Left hindlimb (tissue), 1 donor: ENCODE measurements at regions not wholly inside any gene's neighbourhood (a gene's known extent, or its start where the extent isn't known, plus 50 kb on each side); places are given as distances from the start of the nearest gene placed in this dataset.

Source experiments
- DNase-seq: peaks from one replicate; pipeline ENCODE4 v3.0.0-alpha.2; 2018

DNA sequence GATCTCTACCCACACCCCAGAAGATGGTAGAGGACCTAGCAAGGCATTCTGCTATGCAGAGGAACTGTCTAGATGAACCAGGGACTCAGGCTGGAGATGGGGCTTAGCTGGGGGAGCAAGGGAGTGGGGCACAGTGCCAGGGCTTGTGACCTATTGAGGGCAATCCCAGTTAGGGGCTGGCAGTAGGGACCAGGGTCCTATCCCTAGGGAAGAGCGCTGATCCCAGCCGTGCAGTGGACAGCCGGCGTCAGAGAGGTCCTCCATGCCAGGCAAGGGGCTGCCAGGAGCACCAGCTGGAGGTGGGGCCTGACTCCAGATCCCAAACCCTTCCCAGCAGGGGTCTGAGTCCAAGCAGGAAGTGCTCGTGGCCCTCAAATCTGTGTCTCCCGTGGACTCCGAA lies 52.7 kb upstream of the NEURL1B start:
- DNase-seq, result no peak

DNA sequence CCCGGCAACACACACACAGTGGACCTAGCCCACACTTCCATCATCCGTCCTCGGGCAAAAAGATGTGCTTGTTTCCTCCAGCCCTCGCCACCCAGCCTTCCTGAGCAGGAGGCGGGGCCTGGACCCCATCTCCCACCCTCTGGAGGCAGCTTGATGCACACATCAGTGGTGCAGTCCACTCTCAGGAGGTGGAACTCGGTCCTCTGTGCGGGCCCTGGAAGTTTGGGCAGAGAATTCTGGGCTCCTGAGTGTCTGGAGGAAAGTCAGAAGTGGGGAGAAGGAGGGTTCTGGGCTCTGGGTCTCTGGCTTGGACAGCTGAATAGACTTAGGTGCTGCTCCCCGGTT lies 54.0 kb upstream of the NEURL1B start:
- DNase-seq, result no peak

DNA sequence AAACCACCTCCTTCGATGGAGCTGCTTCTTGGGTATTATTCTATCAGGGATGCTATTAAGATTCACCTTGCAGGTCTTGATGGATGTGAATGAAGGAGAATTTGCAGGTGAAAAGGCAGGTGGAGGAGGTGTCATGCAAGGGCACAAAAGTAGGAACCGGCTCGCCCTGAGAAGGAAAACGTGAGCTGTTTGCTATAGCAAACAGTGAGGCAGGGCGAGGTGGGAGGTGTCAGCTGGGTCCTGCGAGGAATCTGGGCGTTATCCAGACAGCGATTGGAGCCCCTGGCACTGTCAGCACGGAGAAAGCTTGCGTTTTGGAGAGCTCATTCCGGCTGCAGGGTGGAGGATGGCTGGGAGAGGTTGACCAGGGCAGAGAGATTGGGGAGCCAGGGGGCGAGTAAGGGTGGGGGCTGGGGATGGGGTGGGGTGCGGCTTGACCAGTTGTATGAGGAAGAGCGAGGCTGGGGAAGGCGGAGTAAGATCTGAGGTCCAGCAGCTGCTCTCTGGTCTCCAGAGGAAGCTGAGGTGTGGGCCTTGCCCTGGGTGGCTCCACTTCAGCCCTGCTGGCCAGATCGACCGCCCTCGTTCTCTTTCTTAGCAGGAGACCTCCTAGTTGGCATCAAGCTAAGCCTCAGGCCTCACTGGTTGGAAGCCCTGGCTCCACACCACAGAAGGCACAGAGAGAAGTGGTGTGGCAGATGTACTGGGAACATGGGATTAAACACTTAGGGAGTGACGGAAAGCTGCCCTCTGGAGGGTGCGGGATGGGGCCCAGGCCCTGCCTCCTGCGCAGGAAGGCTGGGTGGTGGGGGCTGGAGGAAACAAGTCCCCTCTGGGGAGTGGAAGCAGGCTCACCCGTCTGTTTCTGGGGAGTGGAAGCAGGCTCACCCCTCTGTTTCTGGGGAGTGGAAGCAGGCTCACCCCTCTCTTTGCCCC lies 54.7 kb upstream of the NEURL1B start:
- DNase-seq, result no peak

DNA sequence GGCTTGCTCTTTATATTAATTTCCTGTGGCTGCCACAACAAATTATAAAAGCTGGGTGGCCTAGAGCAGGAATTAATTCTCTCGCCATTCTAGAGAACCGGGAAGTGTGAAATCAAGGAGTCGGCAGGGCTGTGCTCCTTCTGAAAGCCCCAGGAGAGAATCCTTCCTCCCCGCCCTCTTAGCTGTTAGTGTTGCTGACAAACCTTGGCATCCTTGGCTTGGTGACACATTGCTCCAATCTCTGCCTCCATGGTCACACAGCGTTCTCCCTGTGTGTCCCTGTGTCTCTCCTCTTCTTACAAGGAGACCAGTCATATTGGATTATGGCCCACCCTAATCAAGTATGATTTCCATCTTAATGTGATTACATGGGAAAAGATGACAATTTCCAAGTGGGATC lies 55.9 kb upstream of the NEURL1B start:
- no peak for DNase-seq

DNA sequence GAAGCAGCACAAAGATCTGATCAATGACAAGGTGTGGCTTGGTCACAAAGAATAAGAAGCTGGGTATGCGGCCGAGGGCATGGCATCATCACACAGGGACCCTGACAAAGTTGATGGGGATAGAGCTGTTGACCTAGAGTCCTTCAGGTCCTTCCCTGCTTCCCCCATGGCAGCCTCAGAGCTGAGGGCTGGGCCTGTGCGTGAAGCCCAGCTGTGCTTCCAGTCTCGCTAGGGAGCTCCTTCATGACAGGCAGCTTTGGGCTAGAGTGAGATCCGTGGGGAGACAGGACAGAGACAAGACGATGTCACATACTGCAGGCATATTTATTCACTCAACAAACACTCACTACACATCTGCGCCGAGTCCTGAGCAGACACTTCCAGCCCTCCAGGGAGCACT lies 56.4 kb upstream of the NEURL1B start:
- no peak for DNase-seq

DNA sequence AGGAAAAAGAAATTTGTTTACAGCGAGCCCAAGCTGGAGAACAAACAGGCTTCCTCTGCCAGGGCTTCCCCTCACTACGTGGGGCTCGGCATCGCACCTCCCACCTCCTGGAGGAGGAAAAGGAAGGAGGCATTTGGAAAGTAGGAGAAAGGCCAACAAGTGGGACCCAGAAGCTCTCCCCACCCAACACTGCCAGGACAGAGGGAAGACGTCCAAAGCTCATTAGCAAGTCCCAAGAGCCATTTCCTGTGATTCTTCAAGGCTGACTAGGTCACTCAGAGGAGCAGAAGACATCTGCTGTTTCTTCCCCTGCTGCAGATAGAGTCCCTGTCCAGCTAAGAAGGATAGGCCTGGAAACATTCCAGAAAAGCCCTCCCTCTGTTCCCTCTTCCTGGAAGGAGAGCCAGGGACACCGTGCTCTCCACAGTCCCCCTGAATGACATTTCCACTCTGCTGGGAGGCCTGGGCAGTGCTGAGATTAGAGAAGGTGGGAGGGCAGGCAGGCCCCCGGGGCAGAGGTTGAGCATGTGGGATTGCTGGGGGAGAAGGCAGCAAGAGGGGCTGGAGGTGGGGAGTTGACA lies 57.0 kb upstream of the NEURL1B start:
- no peak for DNase-seq

DNA sequence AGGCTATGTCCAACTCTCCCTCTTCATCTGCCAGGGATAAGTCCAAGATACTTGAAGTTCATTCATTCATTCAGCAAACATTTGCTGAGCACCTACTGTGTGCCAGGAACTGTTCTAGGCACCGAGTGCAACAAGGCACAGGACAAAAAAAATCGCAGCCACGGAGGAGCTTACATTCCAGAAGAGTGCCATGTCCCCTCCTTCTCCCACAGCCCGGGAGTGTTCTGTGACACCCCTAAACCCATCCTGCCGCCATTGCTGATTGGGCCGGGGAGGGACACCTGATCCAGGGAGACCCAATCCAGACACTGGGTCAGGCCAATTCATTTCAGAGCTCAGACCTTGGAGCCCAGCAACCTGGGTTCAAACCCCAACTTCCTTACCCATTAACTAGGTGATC lies 58.1 kb upstream of the NEURL1B start:
- no peak for DNase-seq

DNA sequence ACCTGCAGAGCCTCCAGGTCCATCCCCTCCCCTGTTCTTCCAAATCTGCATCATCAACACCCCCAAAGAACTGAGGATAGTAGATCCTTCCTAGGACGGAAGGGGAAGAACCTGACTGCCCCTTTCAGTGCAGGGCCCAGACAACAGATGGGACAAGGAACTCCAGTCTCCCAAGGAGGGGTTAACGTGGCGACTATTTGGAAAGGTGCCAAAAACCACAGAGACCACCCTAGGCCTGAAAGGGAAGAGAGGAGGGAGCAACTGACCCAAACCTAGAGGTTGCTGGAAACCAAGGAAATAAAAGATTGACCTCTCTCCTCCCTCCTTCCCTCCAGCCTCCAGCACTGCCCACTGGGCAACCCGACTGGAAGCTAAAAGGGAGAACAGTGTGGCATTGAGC lies 59.7 kb upstream of the NEURL1B start:
- no peak for DNase-seq

DNA sequence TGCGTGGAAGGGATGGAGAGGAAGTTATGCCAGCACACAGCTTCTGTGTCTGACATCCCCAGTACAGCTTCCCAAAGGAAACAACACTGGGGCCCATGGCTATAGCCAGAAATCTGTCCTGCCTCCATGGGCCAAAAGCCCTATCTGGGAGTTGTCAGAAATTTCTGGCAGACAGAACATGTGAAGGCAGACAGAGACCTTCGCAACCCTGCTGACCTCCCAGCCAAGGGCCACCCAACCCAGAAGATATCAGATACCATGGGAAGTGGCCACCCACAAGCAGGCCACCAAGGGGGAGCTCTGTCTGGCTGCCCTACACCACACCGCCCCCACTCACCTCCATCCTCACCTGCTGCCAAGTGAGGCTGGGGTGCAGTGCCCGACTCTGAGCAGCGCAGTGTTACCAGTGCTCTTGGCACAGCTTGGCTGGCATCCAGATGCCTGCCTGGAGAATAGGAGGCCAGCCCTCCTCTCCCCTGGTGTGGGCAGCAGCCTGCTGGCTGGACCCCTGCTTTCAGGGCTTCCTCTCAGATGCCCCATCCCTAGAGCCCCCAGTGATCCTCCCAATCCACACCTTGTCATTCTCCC lies 61.6 kb upstream of the NEURL1B start:
- no peak for DNase-seq

DNA sequence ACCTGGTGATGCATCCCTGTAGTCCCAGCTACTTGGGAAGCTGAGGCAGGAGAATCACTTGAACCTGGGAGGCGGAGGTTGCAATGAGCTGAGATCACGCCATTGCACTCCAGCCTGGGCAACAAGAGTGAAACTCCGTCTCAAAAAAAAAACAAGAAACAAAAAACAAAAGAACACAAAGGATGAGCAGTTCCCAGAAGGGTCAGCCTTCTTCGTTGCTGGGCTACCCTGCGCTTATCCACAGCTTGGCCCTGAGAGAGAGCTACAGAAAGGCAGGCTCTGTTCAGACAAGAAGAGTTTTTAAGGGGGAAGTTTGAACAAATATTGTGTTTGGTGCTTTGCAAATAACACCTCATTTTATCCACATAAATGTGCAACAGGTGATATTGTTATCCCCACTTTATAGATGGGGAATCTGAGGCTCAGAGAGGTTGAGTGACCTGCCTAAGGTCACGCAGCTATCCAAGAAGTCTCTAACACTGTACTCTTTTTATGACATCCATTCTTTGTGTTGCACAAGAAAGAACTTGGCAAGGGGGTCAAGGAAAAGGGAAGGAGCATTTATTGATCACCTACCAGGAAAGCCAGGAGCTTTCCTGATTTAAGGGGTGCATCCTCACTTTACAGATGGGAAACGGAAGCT lies 63.7 kb upstream of the NEURL1B start:
- DNase-seq, result no peak

DNA sequence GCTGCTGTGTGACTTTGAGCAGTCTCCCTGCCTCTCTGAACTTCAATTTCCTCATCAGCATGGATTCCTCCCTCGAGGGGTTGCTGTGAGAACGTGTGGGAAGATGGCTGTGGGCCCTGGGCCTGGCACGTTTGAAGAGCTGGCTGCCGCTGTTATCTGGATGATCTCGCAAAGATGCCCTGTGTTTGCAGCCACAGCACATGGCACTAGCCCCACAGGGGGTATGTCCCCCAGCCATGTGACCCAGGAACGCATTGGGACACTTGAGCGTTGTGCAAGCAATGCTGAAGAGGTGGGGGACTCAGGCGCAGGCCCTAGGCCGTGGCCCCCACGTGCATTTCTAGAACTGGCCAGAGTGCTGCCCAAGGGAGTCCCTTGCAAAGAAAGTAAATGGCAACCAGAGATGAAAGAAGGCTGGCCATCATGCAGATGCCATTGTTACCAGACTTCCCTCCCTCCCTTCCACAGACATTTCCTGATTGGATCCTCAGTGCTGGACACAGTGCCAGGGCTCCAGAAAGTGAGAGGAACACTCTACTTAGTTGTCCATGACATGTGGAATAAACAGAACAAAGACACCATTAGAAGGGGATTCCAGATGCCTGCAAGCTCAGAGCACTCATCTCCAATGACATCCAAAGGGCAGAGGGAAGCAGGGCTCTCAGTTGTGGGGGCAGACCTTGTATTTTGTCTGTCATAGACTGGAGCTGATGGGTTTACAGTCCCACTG lies 65.1 kb upstream of the NEURL1B start:
- DNase-seq, result no peak

DNA sequence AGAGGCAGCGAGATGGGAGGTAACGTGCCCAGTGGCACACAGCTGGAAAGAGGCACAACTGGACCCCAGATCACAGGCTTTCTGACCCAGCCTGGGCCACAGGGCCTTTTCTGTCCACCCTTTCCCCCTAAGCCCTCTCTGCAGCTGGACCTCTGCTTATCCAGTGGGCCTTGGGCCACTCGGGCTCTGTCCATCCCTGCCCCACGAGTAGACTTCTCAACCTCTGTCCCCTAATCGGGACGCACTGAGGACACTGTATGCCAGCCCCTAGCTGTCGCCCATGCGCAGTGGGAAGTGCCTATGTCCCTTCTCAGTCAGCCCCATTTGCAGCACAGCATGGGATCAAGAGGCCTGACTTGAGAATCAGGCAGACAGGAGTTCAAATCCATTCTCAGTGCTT lies 65.6 kb upstream of the NEURL1B start:
- no peak for DNase-seq

DNA sequence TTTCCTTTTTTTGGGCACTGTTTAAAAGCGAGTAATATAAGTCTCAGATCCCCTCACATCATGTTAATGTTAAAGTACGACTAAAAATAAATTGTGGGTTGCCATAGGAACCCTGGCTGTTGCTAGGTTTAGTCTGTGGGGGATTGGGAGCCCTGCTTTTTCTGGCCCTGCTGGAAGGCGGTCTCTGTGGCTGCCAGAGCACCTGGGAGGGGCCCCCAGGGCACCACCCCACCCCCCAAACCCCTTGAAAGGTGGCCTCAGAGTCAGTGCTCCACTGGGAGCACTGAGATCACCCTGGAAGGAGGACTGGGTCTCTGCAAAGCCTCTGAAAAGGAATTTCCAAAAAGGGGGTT lies 66.2 kb upstream of the NEURL1B start:
- peak; percentile 53 for DNase-seq

DNA sequence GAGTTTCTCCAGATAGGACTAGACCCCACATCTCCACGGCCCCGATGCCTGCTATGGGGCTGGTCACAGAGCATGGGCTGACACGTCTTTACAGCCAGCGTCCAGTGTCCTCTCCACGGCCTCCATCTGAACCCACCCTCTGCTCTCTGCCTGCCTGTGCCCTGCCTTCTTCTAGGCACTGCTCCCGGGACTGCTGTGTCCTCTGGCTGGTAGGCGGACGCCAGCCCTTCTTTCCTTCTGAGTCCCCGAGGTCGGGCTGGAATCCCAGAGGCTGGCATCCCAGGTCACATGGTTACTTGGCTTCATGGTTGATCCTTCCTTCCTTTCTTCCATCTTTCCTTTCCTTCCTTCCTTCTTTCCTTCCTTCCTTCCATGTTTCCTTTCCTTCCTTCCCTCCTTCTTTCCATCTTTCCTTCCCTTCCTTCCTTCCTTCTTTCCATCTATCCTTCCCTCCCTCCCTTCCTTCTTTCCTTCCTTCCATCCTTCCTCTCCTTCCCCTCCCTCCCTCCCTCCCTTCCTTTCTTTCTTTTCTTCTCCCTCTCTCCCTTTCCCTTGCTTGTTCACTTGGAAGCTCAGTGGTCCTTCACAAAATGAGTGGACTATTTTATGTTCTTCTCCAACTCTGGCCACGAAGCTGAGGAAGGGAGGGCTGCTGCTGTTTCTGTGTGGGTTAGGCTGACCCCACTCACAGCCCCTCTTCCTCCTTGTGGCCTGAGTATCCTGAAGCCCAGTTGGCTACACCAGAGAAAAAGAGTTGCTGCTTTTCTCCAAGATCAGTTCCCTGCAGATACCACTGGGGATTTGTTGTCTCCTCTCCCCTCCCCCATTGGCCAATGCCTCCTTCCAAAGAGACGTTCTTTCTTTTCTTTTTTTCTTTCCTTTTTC lies 66.8 kb upstream of the NEURL1B start:
- no peak for DNase-seq

DNA sequence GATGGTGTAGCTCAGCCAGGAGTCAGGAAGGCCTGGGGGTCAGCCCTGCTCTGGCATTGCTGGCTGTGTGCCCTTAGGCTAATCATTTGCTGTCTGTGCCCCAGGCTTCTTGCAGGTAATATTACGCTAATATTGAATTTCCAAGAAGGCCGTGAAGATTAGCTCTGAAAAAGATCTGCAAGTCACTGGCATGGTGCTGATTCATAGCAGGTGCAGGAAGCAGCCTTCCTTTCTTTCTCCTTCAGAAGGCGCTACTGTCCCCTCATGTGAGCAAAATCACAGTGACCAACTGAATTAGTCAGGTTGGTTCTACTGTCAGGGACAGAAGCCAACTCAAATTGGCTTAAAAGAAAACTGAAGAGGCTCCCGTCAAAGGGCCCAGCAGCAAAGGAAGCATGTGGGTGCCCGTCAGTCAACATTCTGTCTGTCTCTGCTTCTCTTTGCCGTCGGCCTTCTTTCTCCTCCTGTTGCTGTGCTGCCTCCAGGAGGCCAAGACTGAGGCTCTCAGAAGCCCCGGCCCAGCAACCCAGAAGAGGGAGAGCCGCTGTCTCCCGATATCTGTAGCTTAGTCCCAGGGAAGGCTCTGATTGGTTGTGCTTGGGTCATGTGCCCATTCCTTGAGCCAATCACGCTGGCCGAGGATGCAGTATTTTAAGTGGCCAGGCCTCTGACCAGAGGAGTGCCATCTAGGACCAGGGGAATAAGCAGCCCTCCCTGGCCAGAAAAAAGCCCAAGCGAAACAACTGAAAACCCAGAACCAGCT lies 67.8 kb upstream of the NEURL1B start:
- DNase-seq, result no peak

DNA sequence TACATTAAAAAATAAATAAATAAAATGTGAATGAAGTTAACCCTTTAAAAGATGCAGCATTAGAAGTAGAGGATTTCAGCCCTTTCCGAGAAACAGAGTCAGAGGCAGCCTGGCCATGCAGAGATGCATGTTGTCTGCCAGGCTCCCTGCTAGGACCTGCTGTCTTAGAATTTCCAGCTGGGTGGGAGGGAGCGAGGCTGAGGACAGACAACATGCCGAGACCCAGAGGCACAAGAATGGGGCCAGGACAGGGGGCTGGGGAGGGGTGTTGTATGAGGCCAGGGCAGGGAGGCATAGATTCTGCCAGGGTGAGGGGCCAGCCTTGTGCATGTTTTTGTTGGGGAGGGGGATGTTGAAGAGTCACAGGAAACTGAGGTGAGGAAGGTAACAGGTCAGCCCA lies 68.6 kb upstream of the NEURL1B start:
- DNase-seq, result no peak

DNA sequence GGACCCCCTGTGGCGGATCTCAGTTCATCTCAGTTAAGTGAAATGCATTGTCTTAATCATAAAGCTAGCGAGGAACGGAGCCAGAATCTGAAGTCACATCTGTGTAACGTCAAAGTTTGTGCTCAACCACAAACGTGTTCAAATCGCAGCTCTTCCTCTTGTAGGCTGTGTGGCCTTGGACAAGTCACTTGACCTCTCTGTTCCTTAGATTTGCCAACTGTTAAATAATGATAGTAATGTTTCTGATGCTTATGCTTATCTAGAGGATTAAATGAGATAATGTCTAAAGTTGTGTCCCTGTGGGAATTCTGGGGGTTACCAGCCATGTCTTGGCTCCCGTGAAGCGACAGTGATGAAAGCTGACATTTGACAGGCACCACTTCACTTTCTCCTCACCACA lies 69.2 kb upstream of the NEURL1B start:
- no peak for DNase-seq

DNA sequence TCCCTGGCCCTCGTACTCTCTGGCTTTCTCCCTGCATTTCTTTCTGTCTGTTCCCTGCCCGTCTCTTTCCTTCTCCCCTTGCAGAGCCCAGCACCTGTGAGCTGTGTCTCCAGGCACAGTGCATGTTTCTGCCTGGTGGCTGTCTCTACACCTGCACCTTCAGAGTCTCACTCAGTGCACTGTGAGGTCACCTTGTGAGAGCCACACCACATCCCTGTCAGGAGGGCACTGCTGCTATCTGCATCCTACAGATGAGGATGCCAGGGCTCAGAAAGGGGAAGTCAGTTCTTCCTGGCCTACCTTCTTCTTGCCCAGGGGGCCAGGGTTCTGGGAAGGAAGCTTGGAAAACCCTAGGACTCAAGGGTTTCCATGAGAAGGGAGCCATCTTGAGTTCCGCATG lies 69.7 kb upstream of the NEURL1B start:
- DNase-seq, result no peak

DNA sequence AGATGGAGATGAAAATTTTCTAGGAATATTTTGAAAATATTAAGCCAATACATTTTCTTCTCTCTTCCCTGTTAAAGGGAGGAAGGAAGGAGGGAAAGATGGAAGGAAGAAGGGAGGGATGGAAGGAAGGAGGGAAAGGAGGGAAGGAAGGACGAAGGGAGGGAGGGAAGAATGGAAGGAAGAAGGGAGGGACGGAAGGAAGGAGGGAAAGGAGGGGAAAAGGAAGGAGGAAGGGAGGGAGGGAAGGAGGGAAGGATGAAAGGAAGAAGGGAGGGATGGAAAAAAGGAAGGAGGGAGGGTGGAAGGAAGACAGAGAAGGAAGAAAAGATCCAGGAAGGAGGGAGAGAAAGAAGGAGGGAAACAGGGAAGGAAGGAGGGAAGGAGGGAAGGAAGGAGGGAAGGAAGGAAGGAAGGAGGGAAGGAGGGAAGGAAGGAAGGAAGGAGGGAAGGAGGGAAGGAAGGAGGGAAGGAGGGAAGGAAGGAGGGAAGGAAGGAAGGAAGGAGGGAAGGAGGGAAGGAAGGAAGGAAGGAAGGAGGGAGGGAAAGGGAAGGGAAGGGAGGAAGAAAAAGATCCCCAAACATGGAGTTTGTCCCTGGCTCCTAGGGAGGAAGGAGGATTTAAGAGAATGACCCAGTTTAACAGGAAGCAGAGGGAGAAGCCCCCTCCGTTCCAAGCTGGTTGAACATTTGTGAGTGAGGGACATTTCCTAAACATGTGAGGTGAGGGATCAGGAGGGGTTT lies 70.3 kb upstream of the NEURL1B start:
- DNase-seq, result no peak

DNA sequence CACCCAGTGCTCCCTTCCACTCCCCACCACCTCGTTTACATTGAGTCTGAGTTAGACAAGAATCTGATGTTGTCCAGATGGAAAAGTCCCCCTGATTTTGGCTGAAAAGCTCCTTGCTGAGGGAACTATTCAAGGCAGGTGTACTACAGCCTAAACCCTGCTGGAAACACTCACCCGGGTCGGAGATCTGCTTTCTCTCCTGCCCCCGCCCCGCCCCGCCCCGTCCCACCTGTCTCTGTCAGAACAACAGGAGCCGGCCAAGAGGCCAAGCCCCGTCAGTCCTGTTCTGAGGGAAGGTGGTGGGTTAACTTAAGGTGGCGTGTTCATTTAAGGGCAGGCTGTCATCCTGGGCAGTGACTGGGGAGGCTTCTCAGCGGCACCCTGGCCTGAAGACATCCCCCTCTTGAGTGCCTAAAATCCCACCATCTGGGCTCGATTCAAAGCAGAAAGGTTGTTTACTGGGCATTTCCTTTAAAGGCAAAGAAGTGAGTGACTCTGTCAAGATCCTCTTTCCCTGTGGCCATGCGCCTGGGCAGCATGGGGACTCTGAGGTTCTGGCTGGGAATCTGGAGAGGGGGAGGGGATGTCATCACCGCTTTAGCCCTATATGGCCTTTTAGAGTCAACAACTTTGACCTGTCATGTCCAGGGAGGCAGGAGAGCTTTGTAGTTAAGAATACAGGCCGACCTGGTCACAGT lies 71.1 kb upstream of the NEURL1B start:
- no peak for DNase-seq
